HG02610 (cell line): ENCODE measurements at regions not wholly inside any gene's neighbourhood (a gene's known extent, or its start where the extent isn't known, plus 50 kb on each side); places are given as distances from the start of the nearest gene placed in this dataset.

ENCODE experiments used
- ATAC-seq: cut with Tn5 transposase; IDR thresholded peaks from one replicate; pipeline ENCODE4 v1.9.1; 2021; ENCODE audit warnings: mild to moderate bottlenecking, moderate library complexity; ENCODE audit not compliant: unreplicated experiment

GRCh38 chr12:17695495-17695894, 394.5 kb downstream of the RERGL start:
- ATAC-seq, result no peak

- no peak for ATAC-seq
These were observed 398.6 kb downstream of the RERGL start for GRCh38 chr12:17691369-17691768.

GRCh38 chr12:17680220-17680619, 409.8 kb downstream of the RERGL start:
- ATAC-seq, result no peak

GRCh38 chr12:17666641-17667324, 423.2 kb downstream of the RERGL start:
- no peak for ATAC-seq

GRCh38 chr12:17665839-17666238, 424.2 kb downstream of the RERGL start:
- no peak for ATAC-seq

- ATAC-seq, result no peak
These were observed 428.7 kb downstream of the RERGL start for GRCh38 chr12:17661250-17661649.

GRCh38 chr12:17652436-17652835, 437.6 kb downstream of the RERGL start:
- ATAC-seq, result no peak

- ATAC-seq, result no peak
These were observed 447.7 kb downstream of the RERGL start for GRCh38 chr12:17642340-17642650.

- no peak for ATAC-seq
These were observed 449.4 kb downstream of the RERGL start for GRCh38 chr12:17640615-17641014.

GRCh38 chr12:17618831-17619230, 471.2 kb downstream of the RERGL start:
- no peak for ATAC-seq

GRCh38 chr12:17609701-17610100, 480.3 kb downstream of the RERGL start:
- ATAC-seq, result no peak

- no peak for ATAC-seq
These were observed 480.8 kb downstream of the RERGL start for GRCh38 chr12:17609153-17609552.

- no peak for ATAC-seq
These were observed 494.9 kb downstream of the RERGL start for GRCh38 chr12:17595111-17595510.

- no peak for ATAC-seq
These were observed 496.1 kb downstream of the RERGL start for GRCh38 chr12:17593715-17594406.

GRCh38 chr12:17592472-17592871, 497.5 kb downstream of the RERGL start:
- ATAC-seq, result no peak

GRCh38 chr12:17591005-17591681, 498.9 kb downstream of the RERGL start:
- no peak for ATAC-seq

GRCh38 chr12:17588968-17589367, 501.0 kb downstream of the RERGL start:
- no peak for ATAC-seq

GRCh38 chr12:17579205-17580026, 510.6 kb downstream of the RERGL start:
- no peak for ATAC-seq

- no peak for ATAC-seq
These were observed 512.6 kb downstream of the RERGL start for GRCh38 chr12:17577405-17577804.

GRCh38 chr12:17572250-17572649, 517.7 kb downstream of the RERGL start:
- no peak for ATAC-seq

- no peak for ATAC-seq
These were observed 518.9 kb downstream of the RERGL start for GRCh38 chr12:17571047-17571446.
